EL (cell line): ENCODE measurements at regions not wholly inside any gene's neighbourhood (a gene's known extent, or its start where the extent isn't known, plus 50 kb on each side); places are given as distances from the start of the nearest gene placed in this dataset.
"Not testable (repeated sequence)": the region's sequence is repeated elsewhere in the genome, so short reads cannot be mapped to it uniquely, and the experiment has no call there.

Experiments used
- DNase-seq: peaks from one replicate; pipeline ENCODE4 v3.0.0-alpha.2; 2016

- no peak for DNase-seq
Observed at GRCh38 chr6:168799067-168799466, 358.1 kb downstream of the SMOC2 start.

DNA sequence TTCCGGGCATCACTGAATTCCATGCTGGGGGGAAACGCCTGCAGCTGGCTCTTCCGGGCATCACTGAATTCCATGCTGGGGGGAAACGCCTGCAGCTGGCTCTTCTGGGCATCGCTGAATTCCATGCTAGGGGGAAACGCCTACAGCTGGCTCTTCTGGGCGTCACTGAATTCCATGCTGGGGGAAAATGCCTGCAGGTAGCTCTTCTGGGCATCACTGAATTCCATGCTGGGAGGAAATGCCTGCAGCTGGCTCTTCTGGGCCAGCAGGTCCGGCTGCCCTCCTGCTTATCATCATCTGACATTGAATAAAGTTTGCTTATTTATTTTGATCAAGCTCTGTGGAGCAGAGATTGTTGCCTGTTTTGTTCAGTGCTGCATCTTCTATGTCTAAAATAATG, 355.1 kb downstream of the SMOC2 start:
- DNase-seq: no peak

DNA sequence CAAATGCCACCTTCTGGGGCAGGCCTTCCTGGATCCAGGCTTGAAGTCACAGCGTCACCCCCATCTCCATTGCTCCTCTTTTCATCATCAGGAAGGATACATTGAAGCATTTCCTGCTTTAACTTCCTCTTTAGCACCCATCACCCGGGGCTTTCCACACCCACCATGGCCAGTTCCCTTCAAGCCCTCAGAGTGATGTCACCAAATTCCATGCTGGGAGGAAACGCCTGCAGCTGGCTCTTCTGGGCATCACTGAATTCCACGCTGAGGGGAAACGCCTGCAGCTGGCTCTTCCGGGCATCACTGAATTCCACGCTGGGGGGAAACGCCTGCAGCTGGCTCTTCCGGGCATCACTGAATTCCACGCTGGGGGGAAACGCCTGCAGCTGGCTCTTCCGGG, 354.6 kb downstream of the SMOC2 start:
- DNase-seq: not testable (repeated sequence)

GRCh38 chr6:168794491-168794890, 353.5 kb downstream of the SMOC2 start:
- DNase-seq: no peak

- DNase-seq: no peak
Observed at GRCh38 chr6:168793649-168794048, 352.7 kb downstream of the SMOC2 start.

DNA sequence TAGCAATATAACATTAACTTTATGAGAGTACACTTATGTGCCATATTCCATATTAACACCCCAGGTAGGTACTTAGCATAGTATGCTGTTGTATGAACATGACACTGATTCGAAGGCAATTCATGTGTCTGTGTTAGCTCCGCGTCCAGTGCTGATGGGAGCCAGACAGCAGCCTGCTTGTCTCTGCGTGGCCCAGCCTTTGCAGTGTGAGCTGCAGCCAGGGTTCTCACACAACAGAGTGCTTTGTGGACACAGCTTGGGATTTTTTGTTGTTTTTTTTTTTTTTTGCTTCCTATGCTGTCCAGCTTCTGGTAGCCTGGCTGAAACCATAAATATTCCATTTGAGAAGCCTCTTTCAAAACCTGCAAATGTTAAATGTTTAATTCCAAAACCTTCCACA, 350.9 kb downstream of the SMOC2 start:
- DNase-seq: no peak

- DNase-seq: no peak
Observed at GRCh38 chr6:168789699-168790098, 348.7 kb downstream of the SMOC2 start.

DNA sequence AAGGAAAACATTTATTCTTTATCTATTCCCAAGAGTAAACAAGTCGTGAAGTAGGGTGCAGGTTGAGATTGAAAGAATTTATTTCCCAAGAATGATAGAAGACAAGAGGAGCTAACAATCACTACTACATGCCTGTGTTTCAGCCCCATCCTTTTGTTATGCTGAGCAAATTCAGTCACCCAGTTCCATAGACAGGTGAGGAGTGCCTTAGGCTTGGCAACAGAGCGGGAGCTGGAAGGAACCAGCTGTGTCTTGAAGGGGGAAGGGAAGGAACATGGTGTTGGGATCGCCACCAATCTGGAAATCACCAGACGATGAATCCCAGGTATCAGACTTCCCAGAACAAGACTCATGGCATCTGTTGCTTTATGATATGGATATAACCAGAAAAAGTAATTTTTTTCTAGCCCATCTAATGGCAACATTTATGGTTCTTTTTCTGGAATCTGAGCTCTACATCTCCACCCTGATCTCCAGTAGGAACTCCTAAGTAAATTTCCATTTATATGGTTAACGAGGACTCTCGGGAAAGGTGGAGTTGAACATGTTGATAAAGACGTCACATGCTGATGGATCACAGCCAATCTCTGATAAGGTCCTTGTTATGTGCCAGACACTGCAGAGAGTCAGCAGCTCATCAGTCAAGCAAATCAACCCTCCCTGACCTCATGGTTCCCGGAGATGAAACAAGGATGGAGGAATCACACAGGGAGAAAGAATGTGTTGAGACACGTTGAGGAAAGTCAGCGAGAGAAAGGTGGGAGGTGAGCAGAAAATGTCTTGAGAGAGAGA, 344.9 kb downstream of the SMOC2 start:
- no peak for DNase-seq

GRCh38 chr6:168784426-168784825, 343.4 kb downstream of the SMOC2 start:
- no peak for DNase-seq

- no peak for DNase-seq
Observed at GRCh38 chr6:168783720-168784119, 342.7 kb downstream of the SMOC2 start.

DNA sequence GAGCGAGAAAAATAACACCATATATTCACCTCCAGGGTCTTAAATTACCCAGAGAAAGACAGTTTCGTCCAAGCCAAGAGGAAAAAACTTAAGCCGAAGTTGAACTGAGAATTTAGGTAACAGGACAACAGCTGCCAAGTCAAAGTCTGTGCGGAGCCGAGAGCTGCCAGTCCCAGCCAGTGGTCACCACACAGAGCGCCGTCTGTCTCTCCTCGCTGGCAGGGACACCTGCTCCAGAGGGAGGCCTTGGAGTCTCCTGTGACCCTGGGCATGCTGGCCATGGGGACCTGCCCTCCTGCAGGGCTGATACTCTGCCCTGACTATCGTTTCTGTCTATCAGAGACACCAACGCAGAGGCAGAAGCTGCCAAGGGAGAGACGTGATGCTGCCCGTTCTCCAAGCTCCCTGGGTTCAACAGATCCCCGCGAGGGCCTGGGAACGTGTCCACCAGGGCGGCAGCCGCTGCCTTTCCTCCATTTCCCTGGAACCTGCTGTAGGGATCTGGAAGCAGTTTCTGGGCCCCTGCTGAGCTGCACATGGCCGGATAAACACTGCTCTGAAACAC, 341.3 kb downstream of the SMOC2 start:
- DNase-seq: no peak

- DNase-seq: no peak
Observed at GRCh38 chr6:168778201-168778600, 337.2 kb downstream of the SMOC2 start.

GRCh38 chr6:168774381-168774780, 333.4 kb downstream of the SMOC2 start:
- DNase-seq: no peak

- DNase-seq: no peak
Observed at GRCh38 chr6:168773788-168774187, 332.8 kb downstream of the SMOC2 start.

DNA sequence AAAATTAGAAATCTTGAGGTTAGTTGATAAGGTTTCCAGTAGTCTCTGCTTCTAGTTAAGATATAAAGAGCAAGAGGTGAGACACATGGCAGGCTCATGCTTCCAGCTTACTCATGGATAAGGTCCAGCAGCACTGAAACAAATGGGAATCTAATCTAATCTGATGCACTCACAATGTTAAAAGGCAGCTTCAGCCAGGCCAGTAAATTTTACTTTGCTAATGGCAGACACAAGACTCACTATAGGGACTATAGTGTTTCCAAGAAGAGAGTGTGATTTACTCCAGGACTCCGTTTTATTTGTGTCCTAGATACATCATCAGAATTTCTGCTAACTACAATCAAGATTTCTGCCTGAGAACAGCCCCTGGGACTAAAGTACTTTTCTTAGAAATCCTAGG, 324.8 kb downstream of the SMOC2 start:
- DNase-seq: no peak

GRCh38 chr6:168756009-168756634, 315.1 kb downstream of the SMOC2 start:
- DNase-seq: no peak

DNA sequence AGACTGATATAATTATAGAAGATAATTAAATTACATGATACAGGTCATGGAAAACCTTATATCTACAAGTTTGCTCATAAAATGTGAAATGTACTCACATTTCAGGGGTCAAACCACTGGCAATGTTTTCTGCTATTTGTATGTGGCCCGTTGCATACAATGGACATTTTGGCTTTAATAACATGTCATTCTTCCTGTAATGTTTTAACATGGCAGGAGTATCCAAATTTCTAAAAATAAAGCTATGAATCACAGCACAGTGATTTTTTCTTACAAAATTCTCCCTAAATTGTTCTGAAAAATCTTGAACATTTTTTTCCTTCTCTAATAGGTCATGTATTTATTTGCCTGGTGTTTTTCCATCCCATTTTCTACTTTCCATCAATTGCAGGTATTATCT, 305.7 kb downstream of the SMOC2 start:
- DNase-seq: no peak

DNA sequence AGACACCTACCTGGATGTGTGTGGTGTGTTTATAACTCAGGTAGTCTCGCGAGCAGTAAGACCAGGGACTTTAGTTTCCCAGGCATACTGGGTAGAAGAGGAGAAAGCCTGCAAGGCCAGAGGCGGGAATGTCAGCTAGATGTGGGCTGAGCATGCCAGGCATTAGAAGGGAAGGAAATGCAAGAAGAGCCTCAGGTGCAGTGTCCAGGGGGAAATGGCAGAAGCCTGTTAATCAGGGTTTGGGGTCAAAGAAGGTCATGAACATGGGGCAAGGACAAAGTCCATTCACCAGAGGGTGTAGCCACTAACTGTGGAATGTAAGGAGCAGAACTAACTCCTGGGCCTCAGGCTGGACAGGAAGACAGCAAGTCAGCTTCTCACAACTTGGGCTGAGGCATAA, 305.0 kb downstream of the SMOC2 start:
- no peak for DNase-seq

GRCh38 chr6:168744861-168745260, 303.9 kb downstream of the SMOC2 start:
- DNase-seq: no peak

GRCh38 chr6:168741942-168742782, 301.2 kb downstream of the SMOC2 start:
- no peak for DNase-seq

DNA sequence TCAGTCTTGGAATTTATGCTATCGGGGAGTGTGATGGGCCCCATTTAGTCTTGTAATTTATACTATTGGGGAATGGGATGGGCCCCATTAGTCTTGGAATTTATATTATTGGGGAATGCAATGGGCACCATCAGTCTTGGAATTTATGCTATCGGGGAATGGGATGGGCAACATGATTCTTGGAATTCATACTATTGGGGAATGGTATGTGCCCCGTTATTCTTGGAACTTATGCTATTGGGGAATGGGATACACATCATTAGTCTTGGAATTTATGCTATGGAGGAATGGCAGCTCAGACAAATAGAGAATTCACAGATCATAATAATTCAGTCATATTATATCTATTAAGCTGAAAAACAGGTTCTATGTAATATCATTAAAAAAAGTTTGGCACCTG, 300.3 kb downstream of the SMOC2 start:
- no peak for DNase-seq

DNA sequence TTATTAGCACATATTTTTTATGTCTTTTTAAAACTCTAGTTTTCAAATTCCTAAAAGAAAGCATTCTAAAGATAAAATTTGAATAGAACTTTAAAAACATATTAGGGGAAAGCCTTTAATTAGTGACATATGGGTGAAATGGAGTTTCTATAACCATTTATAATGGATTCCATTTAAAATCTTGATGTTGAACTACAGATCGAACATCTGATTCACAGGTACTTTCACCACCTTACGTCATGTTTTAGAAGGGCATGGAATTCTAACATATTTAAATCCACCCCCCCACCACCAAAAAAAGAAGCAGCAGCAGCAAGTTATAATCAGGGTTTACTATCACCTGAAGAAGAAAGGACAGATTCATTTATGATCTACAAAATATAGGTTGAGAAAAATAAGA, 298.4 kb downstream of the SMOC2 start:
- DNase-seq: no peak

DNA sequence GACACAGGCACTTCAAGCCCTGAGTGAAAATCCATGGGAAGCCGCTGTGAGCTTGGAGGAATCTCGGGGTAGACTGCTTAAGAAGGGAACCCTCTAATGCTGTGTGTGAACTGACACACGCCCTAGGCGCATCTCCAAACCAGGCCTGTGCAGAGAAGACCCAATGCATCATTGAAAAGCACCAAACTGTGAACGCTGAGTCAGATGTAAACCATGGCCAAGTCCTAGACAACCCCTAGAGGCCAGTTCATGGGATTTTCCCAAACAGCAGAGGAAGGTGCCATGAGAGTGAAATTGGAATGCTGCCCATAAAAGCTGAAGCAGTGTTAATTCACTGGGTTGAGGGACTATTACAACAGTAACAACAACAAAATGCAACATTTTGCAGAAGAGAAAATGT, 296.5 kb downstream of the SMOC2 start:
- no peak for DNase-seq

GRCh38 chr6:168737014-168737413, 296.0 kb downstream of the SMOC2 start:
- no peak for DNase-seq
